Activated CD4-positive, CD25-positive, alpha-beta regulatory T cell (primary cell): ENCODE measurements at regions not wholly inside any gene's neighbourhood (a gene's known extent, or its start where the extent isn't known, plus 50 kb on each side); places are given as distances from the start of the nearest gene placed in this dataset.
"Not testable (repeated sequence)": the region's sequence is repeated elsewhere in the genome, so short reads cannot be mapped to it uniquely, and the experiment has no call there.

Source experiments
- DNase-seq, 4 experiments: peaks; one replicate each; lab custom pipeline; 2025; lab: John Stamatoyannopoulos, UW

- no peak for DNase-seq
Measured at GRCh38 chr15:95687686-95688085, 642.8 kb upstream of the NR2F2 start.

- no peak for DNase-seq
Measured at GRCh38 chr15:95690631-95691340, 639.7 kb upstream of the NR2F2 start.

GRCh38 chr15:95693917-95694316 is 636.6 kb upstream of the NR2F2 start:
- DNase-seq = no peak

- DNase-seq = no peak
Measured at GRCh38 chr15:95698230-95698629, 632.3 kb upstream of the NR2F2 start.

GRCh38 chr15:95698951-95699350 is 631.5 kb upstream of the NR2F2 start:
- no peak for DNase-seq

DNA sequence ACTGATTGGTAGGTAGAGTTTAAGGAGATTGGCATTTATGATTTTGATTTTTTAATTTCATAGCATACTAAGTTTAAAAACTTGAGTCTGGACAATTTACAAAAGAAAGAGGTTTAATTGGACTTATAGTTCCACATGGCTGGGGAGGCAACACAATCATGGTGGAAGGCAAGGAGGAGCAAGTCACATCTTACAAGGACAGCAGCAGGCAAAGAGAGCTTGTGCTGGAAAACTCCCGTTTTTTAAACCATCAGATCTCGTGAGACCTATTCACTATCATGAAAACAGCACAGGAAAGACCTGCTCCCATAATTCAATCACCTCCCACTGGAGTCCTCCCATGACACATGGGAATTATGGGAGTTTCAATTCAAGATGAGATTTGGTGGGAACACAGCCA is 630.9 kb upstream of the NR2F2 start:
- DNase-seq = no peak

DNA sequence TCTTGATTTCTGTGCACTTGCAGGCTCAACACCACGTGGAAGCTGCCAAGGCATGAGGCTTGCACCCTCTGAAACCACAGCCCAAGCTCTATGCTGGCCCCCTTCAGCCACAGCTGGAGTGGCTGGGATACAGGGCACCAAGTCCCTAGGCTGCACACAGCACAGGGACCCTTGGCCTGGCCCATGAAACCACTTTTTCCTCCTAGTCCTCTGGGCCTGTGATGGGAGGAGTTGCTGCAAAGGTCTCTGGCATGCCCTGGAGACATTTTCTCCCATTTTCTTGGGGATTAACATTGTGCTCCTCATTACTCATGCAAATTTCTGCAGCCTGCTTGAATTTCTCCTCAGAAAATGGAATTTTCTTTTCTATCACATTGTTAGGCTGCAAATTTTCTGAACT is 629.8 kb upstream of the NR2F2 start:
- not testable (repeated sequence) for DNase-seq

DNA sequence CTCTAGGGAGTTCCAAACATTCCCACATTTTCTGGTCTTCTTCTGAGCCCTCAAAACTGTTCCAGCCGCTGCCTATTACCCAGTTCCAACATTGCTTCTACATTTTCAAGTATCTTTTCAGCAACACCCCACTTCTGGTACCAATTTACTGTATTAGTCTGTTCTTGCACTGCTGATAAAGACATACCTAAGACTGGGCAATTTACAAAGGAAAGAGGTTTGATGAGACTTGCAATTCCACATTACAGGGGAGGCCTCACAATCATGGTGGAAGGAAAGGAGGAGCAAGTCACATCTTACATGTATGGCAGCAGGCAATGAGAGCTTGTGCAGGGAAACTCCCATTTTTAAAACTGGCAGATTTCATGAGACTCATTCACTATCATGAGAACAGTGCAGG is 629.1 kb upstream of the NR2F2 start:
- DNase-seq = no peak

DNA sequence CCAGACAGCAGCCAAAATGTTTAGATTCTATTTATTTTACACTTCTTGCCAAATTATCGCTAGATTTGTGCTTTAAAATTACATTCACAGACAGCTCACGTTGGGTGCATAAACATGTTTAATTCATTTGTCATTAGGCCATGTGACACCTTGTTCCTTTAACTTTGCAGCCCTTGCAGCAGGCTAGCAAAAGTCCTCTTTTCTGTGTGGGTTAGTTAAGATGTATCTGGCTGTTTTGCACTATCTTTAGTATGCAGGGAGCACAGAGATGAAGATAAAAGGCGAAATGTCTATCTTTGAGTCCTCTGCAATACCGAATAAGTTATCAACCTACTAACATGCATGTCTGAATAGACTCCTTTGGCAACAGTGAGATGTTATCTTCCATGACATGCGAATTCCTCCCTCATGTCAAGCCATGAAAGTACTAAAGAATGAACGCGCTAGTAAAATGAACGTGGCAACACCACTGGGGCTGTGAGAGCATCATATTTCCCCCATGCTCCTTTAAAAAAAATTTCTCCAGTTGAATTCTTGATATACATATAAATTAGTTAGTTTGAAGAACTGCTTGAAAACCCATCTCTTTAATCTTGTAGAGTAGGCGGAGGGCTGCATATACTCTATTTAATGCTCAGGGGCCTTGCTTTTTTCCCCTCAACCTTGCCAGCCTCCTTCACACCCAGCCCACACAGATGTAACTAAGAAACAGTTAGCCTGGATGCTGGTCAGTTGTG is 620.4 kb upstream of the NR2F2 start:
- no peak for DNase-seq

DNA sequence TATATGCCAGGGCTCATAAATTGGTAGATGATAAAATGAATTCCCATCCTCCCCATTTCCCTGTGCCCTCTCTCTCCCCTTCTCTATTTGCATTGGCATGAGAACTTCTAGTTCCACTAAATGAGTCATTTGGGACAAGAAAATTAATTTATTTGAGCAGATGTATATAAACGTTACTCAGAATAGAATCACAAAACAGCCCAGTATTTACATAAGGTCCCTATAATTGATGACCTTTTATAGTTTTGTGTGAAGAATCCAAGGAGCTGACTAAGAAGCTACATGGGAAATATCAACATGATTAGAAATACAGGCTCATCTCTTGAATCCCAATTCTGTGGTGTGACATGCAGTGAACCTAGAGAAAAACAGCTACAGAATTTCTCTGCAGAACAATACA is 617.7 kb upstream of the NR2F2 start:
- no peak for DNase-seq

GRCh38 chr15:95713324-95713723 is 617.2 kb upstream of the NR2F2 start:
- DNase-seq = no peak

DNA sequence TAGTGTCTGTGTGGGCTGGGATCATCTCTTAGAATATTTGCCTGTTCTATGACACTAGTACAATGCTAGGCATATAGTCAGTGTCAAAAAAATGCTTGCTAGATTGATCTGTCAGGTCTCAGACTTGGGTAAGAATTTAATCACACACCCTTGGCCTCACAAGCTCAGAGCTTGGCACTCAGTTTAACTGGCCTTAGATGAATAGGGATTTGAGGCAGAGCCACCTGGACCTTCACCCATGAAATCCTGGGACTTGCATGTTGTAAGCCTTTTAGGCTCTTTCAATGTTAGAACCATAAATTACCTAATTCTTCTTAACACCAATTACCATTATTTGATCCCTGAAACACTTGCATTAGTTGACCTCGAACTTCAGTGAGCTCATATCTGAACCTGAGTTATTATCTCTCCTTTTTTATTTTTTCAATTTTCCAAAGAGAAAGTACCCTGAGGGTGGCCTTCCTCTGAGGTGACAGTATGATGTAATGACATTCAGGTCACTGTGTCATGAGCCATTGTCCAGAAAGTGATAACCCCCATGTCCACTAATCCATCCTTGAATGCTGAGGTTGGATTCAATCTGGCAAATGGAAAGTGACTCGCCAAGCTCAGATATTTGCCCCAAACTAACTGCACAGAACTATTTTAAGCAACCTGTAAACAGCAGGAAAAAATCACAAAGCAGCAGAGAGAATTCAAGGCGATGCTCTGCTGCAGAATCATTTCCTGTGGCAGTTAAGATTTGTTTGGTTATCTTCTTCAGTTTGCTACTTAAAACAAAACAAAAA is 615.2 kb upstream of the NR2F2 start:
- no peak for DNase-seq

DNA sequence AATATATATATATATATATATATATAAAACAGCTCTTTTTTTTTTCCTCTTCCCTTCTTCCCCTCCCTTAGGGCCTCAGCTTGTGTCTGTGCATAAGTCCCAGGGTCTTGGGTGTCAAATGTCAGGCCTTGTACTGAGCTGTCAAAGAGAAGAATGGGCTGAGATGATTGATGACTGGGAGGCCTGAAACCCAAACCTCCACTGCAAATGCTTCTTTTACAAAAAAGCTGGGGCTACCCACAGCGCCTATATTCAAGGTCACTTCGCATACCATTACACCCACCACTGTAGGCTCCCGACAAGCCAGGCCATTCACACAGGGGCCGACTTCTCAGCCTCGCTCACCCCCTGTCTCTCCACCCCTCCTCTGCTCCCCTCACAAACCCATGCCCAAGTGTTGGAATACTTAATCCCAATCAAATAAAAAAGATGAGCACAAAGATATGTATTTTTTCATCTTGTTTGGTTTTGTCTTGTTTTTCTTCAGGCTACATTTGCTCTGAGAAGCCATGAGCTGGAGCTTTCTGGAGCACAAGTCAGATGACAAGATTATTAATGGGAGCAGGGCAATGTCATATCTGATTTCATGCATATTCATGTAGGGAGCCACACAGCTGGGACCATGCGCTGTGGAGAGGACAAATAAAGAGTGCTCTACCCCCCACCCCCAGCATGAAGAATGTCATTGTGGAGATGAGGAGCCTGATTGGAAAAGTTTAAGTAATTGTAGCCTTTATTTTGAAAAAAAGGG is 614.4 kb upstream of the NR2F2 start:
- DNase-seq = no peak

DNA sequence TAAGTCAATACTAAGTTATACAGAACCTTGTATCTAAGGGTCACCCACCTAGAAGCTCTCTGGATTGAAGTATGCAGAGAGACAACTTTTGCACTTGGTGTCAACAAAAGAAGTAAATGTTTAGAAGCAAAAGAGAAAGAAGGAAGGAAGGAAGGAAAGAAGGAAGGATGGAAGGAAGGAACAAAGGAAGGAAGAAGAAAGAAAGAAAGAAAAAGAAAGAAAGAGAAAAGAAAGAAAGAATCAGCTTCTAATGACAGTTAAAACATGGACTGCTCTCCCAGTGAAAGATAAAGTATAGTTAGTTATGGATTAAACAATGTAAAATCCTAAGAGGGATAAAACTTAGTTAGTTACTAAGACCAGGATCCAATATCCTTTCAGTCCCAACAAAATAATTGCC is 613.8 kb upstream of the NR2F2 start:
- no peak for DNase-seq

DNA sequence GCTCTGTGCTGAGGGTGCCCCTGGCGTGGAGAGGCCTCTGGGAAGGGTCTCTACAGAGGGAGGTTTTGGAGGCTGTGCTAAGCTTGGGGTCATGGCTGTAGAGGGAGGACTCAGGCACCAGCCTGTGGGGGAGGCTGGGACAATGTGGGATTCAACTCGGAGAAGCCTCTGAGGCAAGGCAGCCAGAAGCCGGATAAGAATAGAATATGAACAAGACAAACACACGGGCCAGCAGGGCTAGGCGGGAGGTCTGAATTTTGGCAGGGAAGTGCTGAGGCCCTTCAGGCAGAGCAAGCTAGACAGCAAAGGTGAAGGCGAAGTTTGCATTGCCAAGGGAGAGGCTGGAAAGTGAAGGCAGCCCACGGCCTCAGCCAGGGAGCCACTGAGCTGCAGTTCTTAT is 612.1 kb upstream of the NR2F2 start:
- DNase-seq = no peak

DNA sequence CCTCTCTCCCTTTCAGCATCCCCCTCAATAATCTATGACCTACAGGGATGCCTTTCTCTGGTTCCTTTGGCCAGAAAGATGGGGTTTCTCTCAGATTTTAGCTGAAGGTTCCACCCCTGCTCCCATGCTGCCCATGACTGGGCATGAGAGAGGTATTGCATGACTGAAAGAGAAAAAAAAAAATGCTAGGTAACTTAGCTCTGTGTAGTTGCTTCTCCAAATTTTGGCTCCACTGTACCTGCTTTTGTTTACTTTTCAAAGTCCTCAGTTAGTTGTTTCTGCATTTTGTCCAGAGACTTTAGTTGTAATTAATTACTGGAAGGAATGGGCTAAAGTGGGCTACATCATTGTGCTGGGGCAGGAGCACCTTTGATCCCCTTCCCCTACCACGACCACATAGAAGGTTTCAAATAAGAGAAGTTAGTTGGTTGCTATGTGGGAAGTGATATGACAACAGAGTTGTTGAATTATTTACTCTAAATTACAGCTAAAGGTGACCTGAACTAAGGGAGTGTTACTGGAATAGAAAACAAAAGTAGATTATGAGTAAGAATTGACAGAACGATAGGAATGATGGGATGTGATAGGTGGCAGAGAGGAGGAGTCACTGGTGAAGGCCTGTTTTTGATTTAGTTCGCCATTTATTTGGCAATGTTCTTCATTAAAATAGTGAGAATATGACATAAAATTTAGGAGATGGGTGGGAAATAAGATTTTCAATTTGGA is 605.4 kb upstream of the NR2F2 start:
- DNase-seq = no peak

DNA sequence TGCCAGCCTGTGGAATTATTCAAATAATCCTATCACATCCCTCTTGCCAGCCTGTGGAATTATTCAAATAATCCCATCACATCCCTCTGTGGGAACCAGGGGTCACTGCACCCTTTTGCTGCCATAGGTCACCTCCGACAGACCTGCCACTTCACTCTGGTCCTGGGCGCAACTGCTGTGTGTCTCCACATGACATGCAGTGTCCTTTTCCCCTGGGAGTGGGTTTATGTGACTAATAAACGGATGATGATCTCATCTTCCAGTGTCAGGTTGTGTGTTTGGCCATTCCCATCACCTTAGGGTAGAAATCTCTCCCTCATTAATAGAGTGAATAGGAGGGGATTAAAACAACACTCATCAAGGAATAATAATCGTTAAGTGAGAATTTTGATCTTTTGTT is 603.6 kb upstream of the NR2F2 start:
- DNase-seq = no peak

- DNase-seq = no peak
Measured at GRCh38 chr15:95733931-95734330, 596.6 kb upstream of the NR2F2 start.

- DNase-seq = no peak
Measured at GRCh38 chr15:95734422-95735316, 595.8 kb upstream of the NR2F2 start.

DNA sequence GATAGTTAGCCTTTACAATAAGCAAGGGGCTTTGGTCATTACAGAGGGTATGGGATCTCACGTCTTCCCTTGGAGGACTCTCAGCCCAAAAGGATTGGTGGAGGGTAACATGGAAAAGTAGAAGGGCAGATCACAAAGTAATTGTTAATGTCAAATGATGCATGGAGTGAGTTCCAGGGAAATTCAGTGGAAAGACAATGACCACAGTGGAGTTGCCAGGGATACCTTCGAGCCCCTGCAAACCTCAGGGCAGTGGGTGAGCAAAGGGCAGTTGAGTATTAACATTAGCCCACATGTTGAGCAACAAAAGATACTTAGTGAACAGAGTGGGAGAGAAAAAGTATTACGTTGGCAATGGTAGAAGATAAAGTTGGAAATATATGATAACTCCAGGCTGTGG is 593.4 kb upstream of the NR2F2 start:
- no peak for DNase-seq

DNA sequence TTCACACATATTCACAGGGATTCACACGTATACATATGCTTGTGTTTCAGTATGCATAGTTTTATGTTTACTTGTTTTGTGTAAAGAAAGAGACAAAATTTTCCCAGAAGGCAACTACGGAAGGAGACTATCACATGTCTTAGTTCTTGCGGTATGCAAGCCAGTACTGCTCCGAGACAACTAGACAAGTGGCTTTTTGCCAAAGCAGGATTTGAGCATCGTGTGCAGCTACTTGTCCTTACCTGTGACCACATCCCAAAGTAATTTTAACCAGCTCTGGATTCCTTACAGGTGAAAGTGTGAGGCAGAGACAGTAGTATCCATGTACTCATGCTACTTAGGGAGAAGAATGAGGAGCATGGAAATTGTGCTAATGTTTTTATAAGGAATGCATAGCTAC is 591.4 kb upstream of the NR2F2 start:
- DNase-seq = no peak
